ENCODE measurements at regions not wholly inside any gene's neighbourhood (a gene's known extent, or its start where the extent isn't known, plus 50 kb on each side); places are given as distances from the start of the nearest gene placed in this dataset.

- TF ChIP-seq CTCF (IDR thresholded peaks at IDR 0.05): no peak
- no peak for TF ChIP-seq POLR2A (IDR thresholded peaks at IDR 0.05)
- no peak for TF ChIP-seq POLR2AphosphoS5 (IDR thresholded peaks at IDR 0.05)
Measured at GRCh38 chr20:53691060-53691810, 97.6 kb upstream of the ZNF217 start.

Measured in breast epithelium (tissue), 3 donors.